AML-193 (cell line): ENCODE measurements at regions not wholly inside any gene's neighbourhood (a gene's known extent, or its start where the extent isn't known, plus 50 kb on each side); places are given as distances from the start of the nearest gene placed in this dataset.
"Not testable (repeated sequence)": the region's sequence is repeated elsewhere in the genome, so short reads cannot be mapped to it uniquely, and the experiment has no call there.

Experiments
- DNase-seq, 2 experiments: peaks; one replicate each; lab custom pipeline; 2025; lab: John Stamatoyannopoulos, UW

- not testable (repeated sequence) for DNase-seq
Observed at GRCh38 chr15:53923741-53924140, 54.5 kb upstream of the UNC13C start.

GRCh38 chr15:53918180-53919079, 59.8 kb upstream of the UNC13C start:
- DNase-seq, result no peak

GRCh38 chr15:53917109-53917508, 61.1 kb upstream of the UNC13C start:
- DNase-seq, result no peak

GRCh38 chr15:53911431-53911830, 66.8 kb upstream of the UNC13C start:
- no peak for DNase-seq

- DNase-seq, result no peak
Observed at GRCh38 chr15:53910852-53911251, 67.4 kb upstream of the UNC13C start.

- no peak for DNase-seq
Observed at GRCh38 chr15:53910236-53910849, 67.9 kb upstream of the UNC13C start.

- no peak for DNase-seq
Observed at GRCh38 chr15:53903129-53903528, 75.1 kb upstream of the UNC13C start.

- DNase-seq, result not testable (repeated sequence)
Observed at GRCh38 chr15:53893468-53893867, 84.8 kb upstream of the UNC13C start.

GRCh38 chr15:53891862-53892261, 86.4 kb upstream of the UNC13C start:
- not testable (repeated sequence) for DNase-seq

- no peak for DNase-seq
Observed at GRCh38 chr15:53884441-53884840, 93.8 kb upstream of the UNC13C start.

- DNase-seq, result no peak
Observed at GRCh38 chr15:53882311-53882710, 95.9 kb upstream of the UNC13C start.

GRCh38 chr15:53880357-53880756, 97.9 kb upstream of the UNC13C start:
- no peak for DNase-seq

GRCh38 chr15:53875711-53876110, 102.5 kb upstream of the UNC13C start:
- no peak for DNase-seq

GRCh38 chr15:53875139-53875538, 103.1 kb upstream of the UNC13C start:
- no peak for DNase-seq

GRCh38 chr15:53872410-53872809, 105.8 kb upstream of the UNC13C start:
- DNase-seq, result peak in 1 of 2 experiments; percentile 3

GRCh38 chr15:53869806-53870073, 108.5 kb upstream of the UNC13C start:
- no peak for DNase-seq

GRCh38 chr15:53869044-53869805, 109.0 kb upstream of the UNC13C start:
- no peak for DNase-seq

GRCh38 chr15:53862386-53862785, 102.9 kb upstream of the WDR72 start:
- no peak for DNase-seq

GRCh38 chr15:53861792-53862191, 102.3 kb upstream of the WDR72 start:
- DNase-seq, result no peak

GRCh38 chr15:53851110-53851848, 91.8 kb upstream of the WDR72 start:
- DNase-seq, result no peak

GRCh38 chr15:53847745-53848144, 88.3 kb upstream of the WDR72 start:
- DNase-seq, result no peak

- no peak for DNase-seq
Observed at GRCh38 chr15:53844634-53845033, 85.2 kb upstream of the WDR72 start.
